Esophagus muscularis mucosa (tissue), 4 donors: ENCODE measurements at regions not wholly inside any gene's neighbourhood (a gene's known extent, or its start where the extent isn't known, plus 50 kb on each side); places are given as distances from the start of the nearest gene placed in this dataset.

Experiments used
- EP300 ChIP-seq: sonication (generic); formaldehyde crosslinking; IDR thresholded peaks from one replicate; pipeline ENCODE4 v1.6.1; 2017; ENCODE audit warnings: antibody characterized with exemption
- POLR2A ChIP-seq: fragments of 450-650 bp; IDR thresholded peaks from one replicate; pipeline ENCODE4 v1.6.1; 2017; ENCODE audit warnings: antibody characterized with exemption, moderate library complexity, mild to moderate bottlenecking, low read depth
- POLR2AphosphoS5 ChIP-seq, 2 donors: sonication (generic); formaldehyde crosslinking; IDR thresholded peaks; one replicate each; pipeline ENCODE4 v1.6.1; 2017; ENCODE audit warnings: antibody characterized with exemption in 2 of 2
- TF ChIP-seq, protein P1 (sequence below), 3 experiments: fragments of 200-600 bp in 2 of 3; fragments of 450-650 bp in 1 of 3; sonication (generic) in 2 of 3; IDR thresholded peaks; one replicate each; pipeline ENCODE4 v1.5.1; 2017 to 2019; ENCODE audit warnings: antibody characterized with exemption in 3 of 3, mild to moderate bottlenecking in 2 of 3, moderate library complexity in 1 of 3

DNA sequence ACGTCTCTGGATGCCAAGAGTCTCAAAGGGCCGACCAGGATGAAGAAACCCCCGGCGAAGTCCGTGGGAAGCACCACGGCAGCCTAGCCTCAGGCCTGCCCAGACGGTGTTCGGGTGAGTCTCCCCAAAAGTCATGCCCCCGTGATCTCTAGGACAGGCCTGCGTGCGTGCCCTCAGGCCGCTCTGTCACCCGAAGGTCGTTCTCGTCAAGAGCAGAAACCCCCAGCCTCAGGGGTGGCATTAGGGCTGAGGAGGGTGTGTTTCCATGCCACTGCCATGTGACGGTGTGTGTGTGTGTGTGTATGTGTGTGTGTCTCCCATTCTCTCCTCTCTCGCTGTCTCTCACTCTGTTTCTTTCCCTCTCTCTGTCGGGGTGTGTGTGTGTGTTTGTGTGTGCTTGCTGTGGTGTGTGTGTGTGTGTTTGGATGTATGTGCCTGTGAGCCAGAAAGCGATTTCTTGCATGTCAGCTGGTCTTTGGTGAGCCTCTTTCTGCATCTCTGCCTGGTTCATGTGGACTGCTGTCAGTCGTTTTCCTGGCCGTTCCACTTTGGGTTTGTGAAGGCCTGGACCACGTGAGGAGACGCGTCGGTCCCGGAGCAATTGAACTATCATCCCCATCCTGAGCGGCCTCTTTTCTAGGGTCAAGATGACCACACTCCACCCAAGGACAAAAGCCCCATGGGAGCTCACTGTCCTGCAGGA, 772.5 kb upstream of the ALG10B start:
- TF ChIP-seq, protein P1, sequence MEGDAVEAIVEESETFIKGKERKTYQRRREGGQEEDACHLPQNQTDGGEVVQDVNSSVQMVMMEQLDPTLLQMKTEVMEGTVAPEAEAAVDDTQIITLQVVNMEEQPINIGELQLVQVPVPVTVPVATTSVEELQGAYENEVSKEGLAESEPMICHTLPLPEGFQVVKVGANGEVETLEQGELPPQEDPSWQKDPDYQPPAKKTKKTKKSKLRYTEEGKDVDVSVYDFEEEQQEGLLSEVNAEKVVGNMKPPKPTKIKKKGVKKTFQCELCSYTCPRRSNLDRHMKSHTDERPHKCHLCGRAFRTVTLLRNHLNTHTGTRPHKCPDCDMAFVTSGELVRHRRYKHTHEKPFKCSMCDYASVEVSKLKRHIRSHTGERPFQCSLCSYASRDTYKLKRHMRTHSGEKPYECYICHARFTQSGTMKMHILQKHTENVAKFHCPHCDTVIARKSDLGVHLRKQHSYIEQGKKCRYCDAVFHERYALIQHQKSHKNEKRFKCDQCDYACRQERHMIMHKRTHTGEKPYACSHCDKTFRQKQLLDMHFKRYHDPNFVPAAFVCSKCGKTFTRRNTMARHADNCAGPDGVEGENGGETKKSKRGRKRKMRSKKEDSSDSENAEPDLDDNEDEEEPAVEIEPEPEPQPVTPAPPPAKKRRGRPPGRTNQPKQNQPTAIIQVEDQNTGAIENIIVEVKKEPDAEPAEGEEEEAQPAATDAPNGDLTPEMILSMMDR (IDR thresholded peaks at IDR 0.05), result no peak
- TF ChIP-seq POLR2AphosphoS5 (IDR thresholded peaks at IDR 0.05) (no peak), POLR2A (no peak), EP300 (no peak)
